Astrocyte of the hippocampus (primary cell): ENCODE measurements at regions not wholly inside any gene's neighbourhood (a gene's known extent, or its start where the extent isn't known, plus 50 kb on each side); places are given as distances from the start of the nearest gene placed in this dataset.

Source experiments
- DNase-seq: peaks from one replicate; pipeline ENCODE4 v3.0.0; 2011; ENCODE audit warnings: low read depth, low spot score

- DNase-seq = no peak
Measured at GRCh38 chr13:53683146-53683545, 654.5 kb downstream of the OLFM4 start.

GRCh38 chr13:53683608-53684007 lies 655.0 kb downstream of the OLFM4 start:
- no peak for DNase-seq

- no peak for DNase-seq
Measured at GRCh38 chr13:53691417-53691816, 662.8 kb downstream of the OLFM4 start.

GRCh38 chr13:53694814-53695532 lies 666.4 kb downstream of the OLFM4 start:
- no peak for DNase-seq

GRCh38 chr13:53703371-53704080 lies 674.9 kb downstream of the OLFM4 start:
- DNase-seq = no peak

- no peak for DNase-seq
Measured at GRCh38 chr13:53719281-53719680, 690.7 kb downstream of the OLFM4 start.

- DNase-seq = no peak
Measured at GRCh38 chr13:53732664-53733063, 704.1 kb downstream of the OLFM4 start.

- DNase-seq = no peak
Measured at GRCh38 chr13:53743906-53744305, 715.3 kb downstream of the OLFM4 start.

GRCh38 chr13:53747825-53748224 lies 719.2 kb downstream of the OLFM4 start:
- no peak for DNase-seq

- no peak for DNase-seq
Measured at GRCh38 chr13:53749306-53749705, 720.7 kb downstream of the OLFM4 start.

GRCh38 chr13:53759016-53759415 lies 730.4 kb downstream of the OLFM4 start:
- DNase-seq = no peak

GRCh38 chr13:53775807-53776206 lies 747.2 kb downstream of the OLFM4 start:
- DNase-seq = no peak

- DNase-seq = no peak
Measured at GRCh38 chr13:53778937-53779336, 750.3 kb downstream of the OLFM4 start.

- DNase-seq = no peak
Measured at GRCh38 chr13:53781941-53782340, 753.3 kb downstream of the OLFM4 start.

- peak; percentile 72 for DNase-seq
Measured at GRCh38 chr13:53782488-53782961, 753.9 kb downstream of the OLFM4 start.

GRCh38 chr13:53783471-53783870 lies 754.9 kb downstream of the OLFM4 start:
- no peak for DNase-seq

GRCh38 chr13:53788286-53788685 lies 759.7 kb downstream of the OLFM4 start:
- no peak for DNase-seq

GRCh38 chr13:53800011-53800410 lies 771.4 kb downstream of the OLFM4 start:
- DNase-seq = no peak

- no peak for DNase-seq
Measured at GRCh38 chr13:53807251-53807834, 778.7 kb downstream of the OLFM4 start.

- DNase-seq = no peak
Measured at GRCh38 chr13:53821632-53822031, 793.0 kb downstream of the OLFM4 start.

GRCh38 chr13:53822136-53822535 lies 793.5 kb downstream of the OLFM4 start:
- no peak for DNase-seq

- no peak for DNase-seq
Measured at GRCh38 chr13:53839461-53839860, 810.8 kb downstream of the OLFM4 start.
